ENCODE measurements at regions not wholly inside any gene's neighbourhood (a gene's known extent, or its start where the extent isn't known, plus 50 kb on each side); places are given as distances from the start of the nearest gene placed in this dataset.

DNA sequence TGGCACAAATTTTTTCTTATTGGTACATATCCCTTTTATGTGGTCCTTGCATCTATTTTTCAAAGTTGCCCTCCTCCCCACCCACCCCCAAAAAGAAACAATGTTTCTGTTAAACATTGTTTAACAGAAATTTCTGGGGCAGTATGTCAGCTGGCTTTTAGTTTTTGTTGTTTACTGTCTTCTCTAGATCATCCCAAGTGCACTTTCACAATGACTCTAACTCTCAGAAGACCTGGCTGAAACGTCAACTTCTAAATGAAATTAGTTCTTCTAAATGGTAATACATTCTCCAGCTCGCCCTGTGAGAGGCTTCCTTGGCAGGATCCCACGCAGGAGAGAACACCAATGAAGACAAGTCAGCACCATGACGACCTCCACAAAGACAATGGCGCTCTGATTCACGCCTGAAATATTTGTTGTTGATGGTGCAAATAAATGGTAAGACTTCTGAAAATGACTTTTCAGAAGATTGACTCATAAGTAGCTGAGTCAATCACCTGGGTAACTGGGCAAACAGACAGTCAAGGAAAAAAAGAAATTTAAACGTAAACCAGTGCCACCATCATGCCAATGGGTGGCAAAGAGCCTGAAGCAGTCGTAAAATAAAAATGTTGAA, 293.7 kb downstream of the FZD1 start:
- Histone ChIP-seq H3K27me3 (no peaks in the 10 kb centered on the region), H3K36me3 (replicated peaks in 1 of 2) (no peaks in the 10 kb centered on the region), H3K27ac (no peak overlapping the region), H3K4me1 (replicated peaks in 1 of 2) (no peaks in the 10 kb centered on the region), H3K9me3 (replicated peaks in 1 of 3) (no peaks in the 10 kb centered on the region), H3K4me3 (no peak overlapping the region)
- DNase-seq = no peak
- 71 to 79% (median 73%) methylated on average over 8 of the region's 8 CpGs for WGBS, 4 donors
- intact Hi-C loops (cut with DNase I) = no loop called here
- no peak for TF ChIP-seq POLR2A (IDR thresholded peaks at IDR 0.05)
- TF ChIP-seq, protein P1, sequence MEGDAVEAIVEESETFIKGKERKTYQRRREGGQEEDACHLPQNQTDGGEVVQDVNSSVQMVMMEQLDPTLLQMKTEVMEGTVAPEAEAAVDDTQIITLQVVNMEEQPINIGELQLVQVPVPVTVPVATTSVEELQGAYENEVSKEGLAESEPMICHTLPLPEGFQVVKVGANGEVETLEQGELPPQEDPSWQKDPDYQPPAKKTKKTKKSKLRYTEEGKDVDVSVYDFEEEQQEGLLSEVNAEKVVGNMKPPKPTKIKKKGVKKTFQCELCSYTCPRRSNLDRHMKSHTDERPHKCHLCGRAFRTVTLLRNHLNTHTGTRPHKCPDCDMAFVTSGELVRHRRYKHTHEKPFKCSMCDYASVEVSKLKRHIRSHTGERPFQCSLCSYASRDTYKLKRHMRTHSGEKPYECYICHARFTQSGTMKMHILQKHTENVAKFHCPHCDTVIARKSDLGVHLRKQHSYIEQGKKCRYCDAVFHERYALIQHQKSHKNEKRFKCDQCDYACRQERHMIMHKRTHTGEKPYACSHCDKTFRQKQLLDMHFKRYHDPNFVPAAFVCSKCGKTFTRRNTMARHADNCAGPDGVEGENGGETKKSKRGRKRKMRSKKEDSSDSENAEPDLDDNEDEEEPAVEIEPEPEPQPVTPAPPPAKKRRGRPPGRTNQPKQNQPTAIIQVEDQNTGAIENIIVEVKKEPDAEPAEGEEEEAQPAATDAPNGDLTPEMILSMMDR (IDR thresholded peaks at IDR 0.05) = no peak

DNA sequence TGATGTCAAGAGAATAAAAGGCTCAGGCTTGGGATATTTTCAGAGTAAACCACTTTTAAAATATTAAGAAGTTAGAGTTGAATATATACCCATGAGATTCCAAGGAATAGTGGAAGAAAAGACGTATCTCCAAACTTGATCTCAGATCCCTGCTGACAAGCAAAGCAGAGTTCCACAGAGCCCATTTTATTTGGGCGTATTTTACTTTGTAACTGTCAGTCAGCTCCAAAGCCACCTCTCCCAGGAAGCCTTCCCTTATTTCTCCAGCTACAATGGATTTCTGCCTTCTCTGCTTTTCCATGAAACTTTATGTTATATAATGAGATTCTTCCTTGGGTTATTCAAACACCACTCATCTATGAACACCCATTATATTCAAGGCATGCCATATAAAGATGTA, 295.7 kb downstream of the FZD1 start:
- intact Hi-C loops (cut with DNase I) = no loop called here
- DNase-seq = no peak
- no peak for TF ChIP-seq POLR2A (IDR thresholded peaks at IDR 0.05)
- TF ChIP-seq, protein P1 (IDR thresholded peaks at IDR 0.05) = no peak
- Histone ChIP-seq H3K27me3 (no peaks in the 10 kb centered on the region), H3K36me3 (replicated peaks in 1 of 2) (no peaks in the 10 kb centered on the region), H3K4me1 (replicated peaks in 1 of 2) (no peaks in the 10 kb centered on the region), H3K27ac (no peak overlapping the region), H3K9me3 (replicated peaks in 1 of 3) (no peaks in the 10 kb centered on the region), H3K4me3 (no peak overlapping the region)
- 71 to 85% (median 80%) methylated on average over 2 of the region's 2 CpGs for WGBS, 4 donors

DNA sequence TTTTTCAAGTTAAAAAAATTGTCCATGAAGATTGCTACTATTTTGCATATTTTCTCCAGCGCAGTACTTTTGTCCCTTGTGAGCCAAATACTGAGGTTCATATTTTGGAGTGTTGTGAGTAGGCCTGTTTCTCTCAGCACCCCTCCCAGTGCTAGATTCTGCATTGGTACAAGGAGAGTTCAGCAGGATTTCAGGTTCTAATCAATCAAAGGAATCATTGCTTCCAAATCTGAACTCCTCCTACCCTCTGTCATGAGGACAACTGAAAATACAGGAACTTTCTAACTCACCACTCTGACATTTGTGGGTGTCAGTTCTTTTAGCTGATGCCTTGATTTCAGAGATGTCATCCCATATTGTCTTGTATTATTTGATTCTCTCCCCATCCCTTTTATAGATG, 299.9 kb downstream of the FZD1 start:
- intact Hi-C loops (cut with DNase I) = no loop called here
- no peaks in the 10 kb centered on the region for H3K4me1 ChIP-seq (replicated peaks in 1 of 2)
- no peak for DNase-seq
- H3K4me3 ChIP-seq = no peak overlapping the region
- WGBS, 4 donors = 95 to 100% (median 97%) methylated on average over 1 of the region's 1 CpG
- H3K9me3 ChIP-seq (replicated peaks in 1 of 3) = no peaks in the 10 kb centered on the region
- H3K27me3 ChIP-seq = no peaks in the 10 kb centered on the region
- no peak for TF ChIP-seq POLR2A (IDR thresholded peaks at IDR 0.05)
- TF ChIP-seq, protein P1 (IDR thresholded peaks at IDR 0.05) = no peak
- H3K27ac ChIP-seq = no peak overlapping the region
- no peaks in the 10 kb centered on the region for H3K36me3 ChIP-seq (replicated peaks in 1 of 2)

DNA sequence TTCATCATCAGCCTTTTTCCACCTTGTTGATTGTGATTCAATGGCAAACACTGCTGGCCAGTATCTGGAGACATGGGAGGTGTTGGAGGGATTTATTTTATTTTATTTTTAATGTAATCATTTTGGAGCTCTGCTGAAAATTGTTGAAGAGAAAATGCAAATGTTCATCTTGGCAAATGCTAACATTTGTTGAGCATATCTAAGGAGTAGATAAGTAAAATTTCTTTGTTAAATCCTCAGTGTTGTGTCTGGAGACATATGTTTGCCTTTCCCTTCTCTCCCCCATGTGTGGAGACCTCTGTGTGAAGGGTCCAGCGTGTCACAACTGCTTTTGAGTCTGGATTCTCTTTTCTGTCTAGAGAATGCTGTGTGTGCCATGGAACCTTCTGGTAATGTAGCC, 300.3 kb downstream of the FZD1 start:
- no peak for TF ChIP-seq POLR2A (IDR thresholded peaks at IDR 0.05)
- Histone ChIP-seq H3K36me3 (replicated peaks in 1 of 2) (no peaks in the 10 kb centered on the region), H3K4me3 (no peak overlapping the region), H3K9me3 (replicated peaks in 1 of 3) (no peaks in the 10 kb centered on the region), H3K4me1 (replicated peaks in 1 of 2) (no peaks in the 10 kb centered on the region), H3K27ac (no peak overlapping the region), H3K27me3 (no peaks in the 10 kb centered on the region)
- DNase-seq = no peak
- 65 to 85% (median 82%) methylated on average over 1 of the region's 1 CpG for WGBS, 4 donors
- intact Hi-C loops (cut with DNase I) = no loop called here

All from adrenal gland (tissue), 9 donors.